Ectodermal cell (in vitro differentiated cells): ENCODE measurements at regions not wholly inside any gene's neighbourhood (a gene's known extent, or its start where the extent isn't known, plus 50 kb on each side); places are given as distances from the start of the nearest gene placed in this dataset.

ENCODE experiments used
- H3K27ac ChIP-seq: 2 replicates; pipeline ENCODE4 v1.7.0; 2013; ENCODE audit warnings: mild to moderate bottlenecking, low read depth, low read length; ENCODE audit not compliant: insufficient read depth, poor library complexity, severe bottlenecking
- H3K27me3 ChIP-seq: 2 replicates; pipeline ENCODE4 v1.7.0; 2013; ENCODE audit warnings: mild to moderate bottlenecking, low read length; ENCODE audit not compliant: insufficient read depth, control insufficient read depth, poor library complexity, severe bottlenecking
- H3K36me3 ChIP-seq: one replicate; pipeline ENCODE4 v1.7.0; 2013; ENCODE audit warnings: low read length; ENCODE audit not compliant: control insufficient read depth, insufficient read depth
- H3K4me1 ChIP-seq: one replicate; pipeline ENCODE4 v1.7.0; 2013; ENCODE audit warnings: low read length; ENCODE audit not compliant: control insufficient read depth, insufficient read depth
- H3K4me3 ChIP-seq: 2 replicates; pipeline ENCODE4 v1.7.0; 2013; ENCODE audit warnings: low read depth, low read length, control low read depth; ENCODE audit not compliant: insufficient read depth
- H3K9me3 ChIP-seq: 2 replicates; pipeline ENCODE4 v1.7.0; 2013; ENCODE audit warnings: mild to moderate bottlenecking, low read length, moderate library complexity; ENCODE audit not compliant: control insufficient read depth
- WGBS, 2 experiments: methylation state at CpG; one replicate each; pipeline ENCODE4 v1.1.7; 2013; ENCODE audit warnings: missing lambda C conversion rate in 2 of 2; 5-methylcytosine and 5-hydroxymethylcytosine counted together

DNA sequence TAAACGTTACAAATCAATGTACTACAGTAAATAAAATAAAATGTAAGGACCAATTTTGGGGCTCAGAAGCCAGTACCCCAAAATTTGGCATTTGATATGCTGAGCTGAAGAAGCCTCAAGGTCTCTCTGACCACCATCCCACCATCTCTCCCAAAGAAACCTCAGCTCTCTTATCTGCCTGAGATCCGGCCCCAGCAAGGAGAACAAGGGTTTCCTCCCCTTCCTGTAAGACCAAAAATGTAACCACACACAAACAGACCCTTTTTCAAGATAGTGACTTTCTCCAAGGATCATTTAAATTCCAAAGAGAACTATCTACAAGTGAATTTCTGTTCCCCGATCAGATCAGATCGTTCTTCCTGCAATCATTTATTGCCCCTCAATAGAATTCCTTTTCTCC lies 68.1 kb upstream of the SLC45A1 start:
- H3K36me3 ChIP-seq = no peaks in the 10 kb centered on the region
- 82 to 90% methylated on average over 3 to 4 of the region's 4 CpGs for WGBS, 2 experiments
- no peak overlapping the region for H3K27ac ChIP-seq
- H3K9me3 ChIP-seq = no peaks in the 10 kb centered on the region
- H3K4me1 ChIP-seq = no peaks in the 10 kb centered on the region
- H3K4me3 ChIP-seq = no peak overlapping the region
- no peaks in the 10 kb centered on the region for H3K27me3 ChIP-seq

DNA sequence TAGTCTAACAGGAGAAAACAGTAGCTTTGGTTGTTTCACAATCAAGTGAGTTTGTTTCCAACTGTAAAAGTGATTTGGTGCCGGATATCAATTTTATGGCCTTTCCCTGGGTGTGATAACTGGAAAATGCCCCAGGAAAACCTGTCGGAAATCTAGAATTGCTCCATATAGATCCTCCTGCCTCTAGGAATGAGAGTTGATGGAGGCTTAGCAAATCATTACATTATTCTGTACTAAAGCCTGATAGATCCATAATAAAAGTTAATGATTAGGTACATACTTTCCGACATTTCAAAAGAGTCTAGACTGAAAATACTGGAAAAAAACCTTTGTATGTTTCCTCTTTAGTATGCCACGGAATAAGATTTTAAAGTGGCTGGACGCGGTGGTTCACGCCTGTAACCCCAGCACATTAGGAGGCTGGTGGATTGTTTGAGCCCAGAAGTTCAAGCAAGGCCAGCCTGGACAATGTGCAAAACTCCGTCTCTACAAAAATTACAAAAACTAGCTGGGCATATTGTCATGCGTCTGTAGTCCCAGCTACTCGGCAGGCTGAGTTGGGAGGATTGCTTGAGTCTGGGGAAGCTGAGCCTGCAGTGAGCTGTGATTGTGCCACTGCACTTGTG lies 70.0 kb upstream of the SLC45A1 start:
- no peaks in the 10 kb centered on the region for H3K4me1 ChIP-seq
- H3K4me3 ChIP-seq = no peak overlapping the region
- H3K9me3 ChIP-seq = no peaks in the 10 kb centered on the region
- 93 to 96% methylated on average over 10 of the region's 10 CpGs for WGBS, 2 experiments
- no peak overlapping the region for H3K27ac ChIP-seq
- no peaks in the 10 kb centered on the region for H3K27me3 ChIP-seq
- no peaks in the 10 kb centered on the region for H3K36me3 ChIP-seq

DNA sequence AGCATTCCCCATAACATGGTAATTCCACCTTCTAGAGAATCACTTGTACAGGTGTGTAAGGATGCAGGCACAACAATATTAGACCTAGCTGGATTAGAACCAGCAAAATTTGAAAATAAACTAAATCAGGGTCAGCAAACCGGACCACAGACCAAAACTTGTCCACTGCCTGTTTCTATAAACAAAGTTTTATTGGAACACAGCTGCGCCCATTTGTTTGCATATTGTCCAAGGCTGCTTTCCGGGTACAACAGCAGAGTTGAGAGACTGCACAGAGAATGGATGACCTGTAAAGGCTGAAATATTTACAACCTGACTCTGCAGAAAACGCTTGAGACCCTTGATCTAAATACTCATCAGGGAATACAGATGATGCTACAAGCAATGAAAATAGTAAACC lies 73.6 kb upstream of the SLC45A1 start:
- no peaks in the 10 kb centered on the region for H3K36me3 ChIP-seq
- peaks cover 6% of the 10 kb centered on the region for H3K4me1 ChIP-seq
- no peaks in the 10 kb centered on the region for H3K9me3 ChIP-seq
- no peak overlapping the region for H3K27ac ChIP-seq
- H3K4me3 ChIP-seq = no peak overlapping the region
- WGBS, 2 experiments = 81 to 82% methylated on average over 4 of the region's 4 CpGs
- no peaks in the 10 kb centered on the region for H3K27me3 ChIP-seq

DNA sequence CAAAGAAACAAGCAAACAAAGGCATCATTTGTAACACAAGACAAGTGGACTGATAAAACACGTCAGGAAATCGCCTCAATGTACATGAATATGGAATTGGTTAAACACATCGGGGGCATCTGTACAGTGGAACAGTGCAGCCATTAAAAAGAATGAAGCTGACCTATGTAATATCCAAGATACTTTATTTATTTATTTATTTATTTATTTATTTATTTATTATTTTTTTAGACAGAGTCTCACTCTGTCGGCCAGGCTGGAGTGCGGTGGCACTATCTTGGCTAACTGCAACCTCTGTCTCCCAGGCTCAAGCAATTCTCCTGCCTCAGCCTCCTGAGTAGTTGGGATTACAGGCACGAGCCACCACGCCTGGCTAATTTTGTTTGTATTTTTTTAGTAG lies 75.4 kb upstream of the SLC45A1 start:
- WGBS, 2 experiments = 88 to 94% methylated on average over 6 to 7 of the region's 7 CpGs

DNA sequence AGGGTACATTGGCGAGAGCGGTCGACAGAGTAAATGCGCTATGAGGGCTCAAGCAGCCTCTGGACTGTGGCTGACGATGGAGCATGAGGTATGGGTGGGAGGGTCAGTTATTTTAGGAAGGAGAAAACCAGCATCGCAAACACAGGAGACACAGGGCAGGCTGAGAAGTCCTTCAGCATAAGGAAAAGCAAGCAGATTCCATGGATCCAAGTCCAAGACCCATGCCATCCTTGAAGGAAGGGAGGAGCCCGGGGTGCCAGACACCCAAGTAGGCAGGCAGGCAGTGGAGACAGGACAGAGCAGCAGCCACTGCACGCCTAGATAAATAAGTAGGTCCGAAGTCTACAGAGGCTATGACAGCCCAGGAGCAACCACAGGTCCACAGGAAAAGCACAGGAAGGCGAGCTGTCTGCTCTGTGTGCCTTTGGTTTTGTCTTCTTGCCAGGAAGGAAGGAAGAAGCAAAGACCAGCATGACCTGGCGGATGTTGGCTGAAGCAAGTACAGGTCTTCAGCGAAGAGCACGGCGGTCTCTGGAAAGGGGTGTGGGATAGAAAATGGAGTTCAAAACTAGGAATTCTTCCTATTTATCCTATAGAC lies 76.4 kb upstream of the SLC45A1 start:
- no peaks in the 10 kb centered on the region for H3K36me3 ChIP-seq
- H3K27ac ChIP-seq = no peak overlapping the region
- peaks cover 16% of the 10 kb centered on the region for H3K4me1 ChIP-seq
- no peak overlapping the region for H3K4me3 ChIP-seq
- H3K27me3 ChIP-seq = no peaks in the 10 kb centered on the region
- WGBS, 2 experiments = 95 to 96% methylated on average over 14 of the region's 14 CpGs
- no peaks in the 10 kb centered on the region for H3K9me3 ChIP-seq

More for the DNA sequence above, 75.4 kb upstream of the SLC45A1 start:
- Histone ChIP-seq H3K4me3 (no peak overlapping the region), H3K27ac (no peak overlapping the region), H3K27me3 (no peaks in the 10 kb centered on the region), H3K4me1 (peaks cover 16% of the 10 kb centered on the region), H3K9me3 (no peaks in the 10 kb centered on the region), H3K36me3 (no peaks in the 10 kb centered on the region)

DNA sequence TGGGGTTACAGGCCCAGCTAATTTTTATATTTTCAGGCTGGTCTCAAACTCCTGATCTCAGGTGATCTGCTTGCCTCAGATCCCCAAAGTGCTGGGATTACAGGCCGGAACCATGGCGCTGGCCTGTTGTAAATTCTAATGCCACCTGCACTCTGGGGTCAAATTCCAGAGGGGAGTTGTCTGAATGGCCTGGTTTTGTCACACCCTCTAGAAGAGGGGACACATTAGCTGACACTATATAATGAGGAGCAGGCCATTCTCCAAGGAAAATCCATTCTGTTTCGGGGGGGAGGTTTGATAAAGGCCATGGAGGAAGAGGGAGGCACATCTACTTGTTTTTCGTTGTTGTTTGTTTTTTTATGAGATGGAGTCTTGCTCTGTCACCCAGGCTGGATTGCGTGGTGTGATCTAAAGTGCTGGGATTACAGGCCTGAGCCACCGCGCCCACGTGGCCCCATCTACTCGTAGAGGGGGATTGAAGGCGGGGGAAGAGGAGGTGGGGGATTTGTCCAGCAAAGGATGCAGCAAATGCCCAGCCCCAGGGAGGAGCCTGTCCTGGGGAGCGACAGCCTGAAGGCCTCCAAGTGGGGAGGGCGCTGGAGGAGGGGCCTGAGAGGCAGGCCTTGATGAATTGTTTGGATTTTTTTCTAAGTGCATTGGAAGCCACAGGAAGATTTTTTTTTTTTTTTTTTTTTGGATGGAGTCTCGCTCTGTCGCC lies 78.4 kb upstream of the SLC45A1 start:
- Histone ChIP-seq H3K9me3 (no peaks in the 10 kb centered on the region), H3K27me3 (no peaks in the 10 kb centered on the region), H3K36me3 (no peaks in the 10 kb centered on the region), H3K27ac (no peak overlapping the region), H3K4me3 (no peak overlapping the region), H3K4me1 (peaks cover 16% of the 10 kb centered on the region)
- whole genome bisulfite sequencing, 2 experiments = 63 to 66% methylated on average over 14 of the region's 14 CpGs

DNA sequence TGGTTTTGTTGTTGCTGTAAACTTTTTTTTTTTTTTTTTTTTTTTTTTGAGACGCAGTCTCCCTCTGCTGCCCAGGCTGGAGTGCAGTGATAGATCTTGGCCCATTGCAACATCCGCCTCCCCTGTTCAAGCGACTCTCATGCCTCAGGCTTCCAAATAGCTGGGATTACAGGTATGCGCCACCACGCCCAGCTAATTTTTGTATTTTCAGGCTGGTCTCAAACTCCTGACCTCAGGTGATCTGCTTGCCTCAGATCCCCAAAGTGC lies 78.9 kb upstream of the SLC45A1 start:
- H3K36me3 ChIP-seq = no peaks in the 10 kb centered on the region
- H3K9me3 ChIP-seq = no peaks in the 10 kb centered on the region
- no peak overlapping the region for H3K4me3 ChIP-seq
- H3K27me3 ChIP-seq = no peaks in the 10 kb centered on the region
- H3K4me1 ChIP-seq = peaks cover 16% of the 10 kb centered on the region
- no peak overlapping the region for H3K27ac ChIP-seq
- WGBS, 2 experiments = 82 to 91% methylated on average over 5 of the region's 5 CpGs

DNA sequence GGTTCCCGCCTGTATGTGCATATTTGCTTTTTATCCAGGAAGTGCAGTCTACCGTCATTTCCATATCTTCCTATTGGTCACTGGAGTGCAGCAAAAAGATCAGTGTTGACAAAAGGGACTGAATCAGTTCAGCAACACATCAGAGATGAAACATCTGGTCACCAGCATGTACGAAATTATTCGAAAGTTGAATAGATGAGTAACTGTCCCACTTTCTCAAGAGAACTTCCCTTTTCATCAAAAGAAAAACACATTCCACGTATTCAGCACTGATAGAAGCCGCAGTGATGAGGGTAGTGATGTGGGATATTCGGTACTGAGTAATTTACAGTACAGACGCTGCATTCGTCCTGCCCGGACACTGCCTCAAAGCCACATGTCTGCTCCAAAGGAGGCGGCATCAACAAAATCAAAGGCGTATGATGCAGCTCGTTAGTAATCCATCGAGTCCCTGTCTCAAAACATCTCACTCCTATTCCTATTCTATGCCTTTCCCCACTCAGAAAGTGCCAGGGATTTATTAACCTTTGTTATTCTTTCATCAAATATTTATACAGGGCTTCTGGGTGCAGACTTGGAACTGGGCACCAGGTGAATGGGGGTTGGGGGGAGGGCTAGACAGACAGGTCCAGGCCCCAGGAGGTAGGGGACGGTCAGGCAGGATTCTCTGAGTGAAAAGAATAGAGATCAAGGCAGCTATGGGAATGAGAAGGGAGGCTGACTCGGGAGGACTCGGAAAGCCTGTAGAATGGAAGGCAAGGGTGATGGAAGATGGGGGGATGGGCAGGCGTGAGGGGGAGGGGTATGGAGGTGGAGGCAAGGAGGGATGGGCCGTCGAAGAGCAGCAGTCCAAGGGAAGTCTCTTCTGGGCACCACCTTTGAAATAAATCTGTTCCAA lies 79.5 kb upstream of the SLC45A1 start:
- no peaks in the 10 kb centered on the region for H3K9me3 ChIP-seq
- H3K27ac ChIP-seq = no peak overlapping the region
- WGBS, 2 experiments = 78 to 81% methylated on average over 20 of the region's 20 CpGs
- no peak overlapping the region for H3K4me3 ChIP-seq
- H3K36me3 ChIP-seq = no peaks in the 10 kb centered on the region
- H3K27me3 ChIP-seq = no peaks in the 10 kb centered on the region
- H3K4me1 ChIP-seq = peaks cover 16% of the 10 kb centered on the region

DNA sequence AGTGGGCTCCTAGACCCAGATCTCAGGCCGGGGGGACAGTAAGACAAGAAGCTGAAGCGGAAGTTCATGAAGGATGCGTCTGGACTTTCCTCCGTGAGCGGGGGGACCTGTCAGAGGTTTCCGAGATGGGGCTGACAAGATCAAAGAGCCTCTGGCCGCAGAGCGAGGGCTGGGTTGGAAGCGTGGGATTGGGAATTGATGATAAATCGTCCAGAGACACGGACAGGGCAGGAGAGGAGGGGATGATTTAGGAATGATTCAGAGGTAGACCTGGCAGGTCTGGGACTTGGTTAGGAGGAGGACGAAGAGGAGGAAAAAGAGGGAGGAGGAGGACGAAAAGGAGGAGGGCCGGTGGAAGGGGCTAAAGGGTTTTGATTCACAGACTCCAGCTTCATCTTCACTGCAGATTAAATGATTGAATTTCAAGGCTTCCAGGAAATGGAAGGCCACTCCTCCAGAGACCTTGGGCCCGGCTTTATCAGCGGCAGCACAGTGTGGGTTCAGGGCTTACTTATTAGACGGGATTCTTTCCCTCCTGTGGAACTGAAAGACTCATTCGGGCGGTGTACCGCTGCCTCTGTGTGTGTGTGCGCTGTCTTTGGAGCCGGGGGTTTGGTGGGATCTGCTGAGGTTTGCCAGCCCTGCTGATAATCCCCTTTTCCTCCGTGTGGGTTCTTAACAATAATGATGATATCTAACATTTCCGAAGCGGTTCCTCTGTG lies 85.7 kb upstream of the SLC45A1 start:
- Histone ChIP-seq H3K27ac (no peak overlapping the region), H3K4me3 (no peak overlapping the region), H3K27me3 (no peaks in the 10 kb centered on the region), H3K36me3 (no peaks in the 10 kb centered on the region), H3K4me1 (no peaks in the 10 kb centered on the region), H3K9me3 (no peaks in the 10 kb centered on the region)
- 88 to 90% methylated on average over 25 of the region's 25 CpGs for WGBS, 2 experiments
